ENCODE measurements at regions not wholly inside any gene's neighbourhood (a gene's known extent, or its start where the extent isn't known, plus 50 kb on each side); places are given as distances from the start of the nearest gene placed in this dataset.

GRCh38 chr12:65565601-65566560 lies 258.4 kb upstream of the HMGA2 start:
- intact Hi-C loops (cut with DNase I) = loop anchor here (10.0 kb wide), 2 partner anchors 419 to 519 kb away; no protein-coding TSS in a partner anchor
- no peak for TF ChIP-seq CTCF (IDR thresholded peaks at IDR 0.05)

GRCh38 chr12:65566751-65567150 lies 257.5 kb upstream of the HMGA2 start:
- Histone ChIP-seq H3K27me3 (no peaks in the 10 kb centered on the region), H3K9me3 (no peaks in the 10 kb centered on the region), H3K4me1 (no peaks in the 10 kb centered on the region), H3K4me3 (no peak overlapping the region), H3K36me3 (no peaks in the 10 kb centered on the region), H3K9ac (ENCODE audit: low read depth in 2 of 2, low read length in 2 of 2) (no peak overlapping the region), H3K27ac (no peak overlapping the region)
- TF ChIP-seq CTCF (IDR thresholded peaks at IDR 0.05) = no peak
- DNase-seq = no peak
- intact Hi-C loops (cut with DNase I) = loop anchor here (10.0 kb wide), 2 partner anchors 418 to 518 kb away; no protein-coding TSS in a partner anchor

More at GRCh38 chr12:65565601-65566560, 258.4 kb upstream of the HMGA2 start:
- H3K27ac ChIP-seq = no peak overlapping the region
- no peaks in the 10 kb centered on the region for H3K9me3 ChIP-seq
- H3K4me3 ChIP-seq = no peak overlapping the region
- no peak for DNase-seq
- H3K36me3 ChIP-seq = no peaks in the 10 kb centered on the region
- no peak overlapping the region for H3K9ac ChIP-seq (ENCODE audit: low read depth in 2 of 2, low read length in 2 of 2)
- H3K27me3 ChIP-seq = no peaks in the 10 kb centered on the region
- H3K4me1 ChIP-seq = no peaks in the 10 kb centered on the region

GRCh38 chr12:65567820-65568219 lies 256.5 kb upstream of the HMGA2 start:
- intact Hi-C loops (cut with DNase I) = loop anchor here (10.0 kb wide), 2 partner anchors 417 to 517 kb away; no protein-coding TSS in a partner anchor
- no peak for TF ChIP-seq CTCF (IDR thresholded peaks at IDR 0.05)
- no peak overlapping the region for H3K9ac ChIP-seq (ENCODE audit: low read depth in 2 of 2, low read length in 2 of 2)
- DNase-seq = no peak
- H3K36me3 ChIP-seq = no peaks in the 10 kb centered on the region
- H3K27me3 ChIP-seq = no peaks in the 10 kb centered on the region
- H3K27ac ChIP-seq = no peak overlapping the region
- no peak overlapping the region for H3K4me3 ChIP-seq
- H3K9me3 ChIP-seq = no peaks in the 10 kb centered on the region
- no peaks in the 10 kb centered on the region for H3K4me1 ChIP-seq

GRCh38 chr12:65568517-65568916 lies 255.8 kb upstream of the HMGA2 start:
- TF ChIP-seq CTCF (IDR thresholded peaks at IDR 0.05) = no peak
- Histone ChIP-seq H3K27ac (no peak overlapping the region), H3K4me3 (no peak overlapping the region), H3K36me3 (no peaks in the 10 kb centered on the region), H3K9ac (ENCODE audit: low read depth in 2 of 2, low read length in 2 of 2) (no peak overlapping the region), H3K4me1 (no peaks in the 10 kb centered on the region), H3K27me3 (no peaks in the 10 kb centered on the region), H3K9me3 (no peaks in the 10 kb centered on the region)
- no peak for DNase-seq
- intact Hi-C loops (cut with DNase I) = loop anchor here (10.0 kb wide), 2 partner anchors 416 to 516 kb away; no protein-coding TSS in a partner anchor

GRCh38 chr12:65570451-65571130 lies 253.7 kb upstream of the HMGA2 start:
- Histone ChIP-seq H3K27me3 (no peaks in the 10 kb centered on the region), H3K9me3 (no peaks in the 10 kb centered on the region), H3K4me1 (no peaks in the 10 kb centered on the region), H3K36me3 (no peaks in the 10 kb centered on the region), H3K4me3 (no peak overlapping the region), H3K9ac (ENCODE audit: low read depth in 2 of 2, low read length in 2 of 2) (no peak overlapping the region), H3K27ac (no peak overlapping the region)
- intact Hi-C loops (cut with DNase I) = no loop called here
- no peak for TF ChIP-seq CTCF (IDR thresholded peaks at IDR 0.05)
- no peak for DNase-seq
